Forelimb muscle (tissue), 1 donor: ENCODE measurements at regions not wholly inside any gene's neighbourhood (a gene's known extent, or its start where the extent isn't known, plus 50 kb on each side); places are given as distances from the start of the nearest gene placed in this dataset.

Source experiments
- DNase-seq: peaks from one replicate; pipeline ENCODE4 v3.0.0-alpha.2; 2013; ENCODE audit warnings: low read depth

- DNase-seq = no peak
Observed at GRCh38 chr3:154976072-154976983, 103.8 kb upstream of the MME start.

- no peak for DNase-seq
Observed at GRCh38 chr3:154973851-154974250, 106.3 kb upstream of the MME start.

GRCh38 chr3:154972951-154973350 lies 107.2 kb upstream of the MME start:
- DNase-seq = no peak

- DNase-seq = no peak
Observed at GRCh38 chr3:154971771-154972326, 108.3 kb upstream of the MME start.

GRCh38 chr3:154971341-154971740 lies 108.8 kb upstream of the MME start:
- no peak for DNase-seq

GRCh38 chr3:154970797-154971196 lies 109.3 kb upstream of the MME start:
- no peak for DNase-seq

GRCh38 chr3:154969366-154969765 lies 110.8 kb upstream of the MME start:
- DNase-seq = no peak

GRCh38 chr3:154967090-154967489 lies 113.0 kb upstream of the MME start:
- DNase-seq = no peak

- no peak for DNase-seq
Observed at GRCh38 chr3:154956815-154957214, 123.3 kb upstream of the MME start.

- no peak for DNase-seq
Observed at GRCh38 chr3:154955907-154956533, 124.1 kb upstream of the MME start.

- DNase-seq = no peak
Observed at GRCh38 chr3:154954757-154955156, 125.4 kb upstream of the MME start.

- DNase-seq = no peak
Observed at GRCh38 chr3:154953538-154953937, 126.6 kb upstream of the MME start.

GRCh38 chr3:154952553-154952952 lies 127.6 kb upstream of the MME start:
- no peak for DNase-seq

- DNase-seq = no peak
Observed at GRCh38 chr3:154943981-154944380, 136.1 kb upstream of the MME start.

- no peak for DNase-seq
Observed at GRCh38 chr3:154942827-154943226, 137.3 kb upstream of the MME start.

GRCh38 chr3:154936196-154936595 lies 143.9 kb upstream of the MME start:
- DNase-seq = no peak

GRCh38 chr3:154933581-154933980 lies 146.5 kb upstream of the MME start:
- DNase-seq = no peak

GRCh38 chr3:154932633-154933032 lies 147.5 kb upstream of the MME start:
- DNase-seq = no peak

- peak; percentile 32 for DNase-seq
Observed at GRCh38 chr3:154931484-154931883, 148.6 kb upstream of the MME start.

GRCh38 chr3:154926721-154927120 lies 153.4 kb upstream of the MME start:
- no peak for DNase-seq

- DNase-seq = no peak
Observed at GRCh38 chr3:154921351-154921750, 158.8 kb upstream of the MME start.

GRCh38 chr3:154919226-154919625 lies 160.9 kb upstream of the MME start:
- DNase-seq = no peak

- DNase-seq = no peak
Observed at GRCh38 chr3:154904328-154904727, 175.8 kb upstream of the MME start.
